Neural cell (in vitro differentiated cells): ENCODE measurements at regions not wholly inside any gene's neighbourhood (a gene's known extent, or its start where the extent isn't known, plus 50 kb on each side); places are given as distances from the start of the nearest gene placed in this dataset.

Experiments used
- H2AFZ ChIP-seq: fragments of 200-600, 300-800 bp; sonication (generic), shearing (Covaris generic); 2 replicates; pipeline ENCODE4 v1.6.0; 2014; ENCODE audit warnings: low read depth, mild to moderate bottlenecking, antibody characterized with exemption, low read length, moderate library complexity
- H3F3A ChIP-seq: fragments of 200-600 bp; shearing (Covaris generic); 2 replicates; pipeline ENCODE4 v1.6.1; 2016; ENCODE audit warnings: mild to moderate bottlenecking, moderate library complexity, mixed read lengths, antibody characterized with exemption, low read length; ENCODE audit not compliant: insufficient read depth, poor library complexity, severe bottlenecking
- H3K27ac ChIP-seq: fragments of 200-600, 300-800 bp; sonication (generic), shearing (Covaris generic); 2 replicates; pipeline ENCODE4 v1.5.1; 2014; ENCODE audit warnings: mild to moderate bottlenecking, low read length, moderate library complexity
- H3K27me3 ChIP-seq: fragments of 300-800, 200-600 bp; sonication (generic), shearing (Covaris generic); 2 replicates; pipeline ENCODE4 v1.6.0; 2014; ENCODE audit warnings: mild to moderate bottlenecking, low read depth, low read length, moderate library complexity; ENCODE audit not compliant: insufficient read depth
- H3K36me3 ChIP-seq: fragments of 300-800, 200-600 bp; sonication (generic), shearing (Covaris generic); 2 replicates; pipeline ENCODE4 v1.5.1; 2014; ENCODE audit warnings: mild to moderate bottlenecking, antibody characterized with exemption, low read length, moderate library complexity; ENCODE audit not compliant: insufficient read depth
- H3K4me2 ChIP-seq: fragments of 300-800, 200-600 bp; sonication (generic), shearing (Covaris generic); 2 replicates; pipeline ENCODE4 v1.6.0; 2014; ENCODE audit warnings: mild to moderate bottlenecking, low read length
- H3K4me3 ChIP-seq: fragments of 300-800, 200-600 bp; sonication (generic), shearing (Covaris generic); 2 replicates; pipeline ENCODE4 v1.5.1; 2014; ENCODE audit warnings: mild to moderate bottlenecking, low read length, moderate library complexity
- H3K79me2 ChIP-seq: fragments of 200-600 bp; shearing (Covaris generic); replicated peaks from 2 replicates; pipeline ENCODE4 v1.6.0; 2014; ENCODE audit warnings: mild to moderate bottlenecking, low read length, moderate library complexity; ENCODE audit not compliant: insufficient read depth
- H3K9ac ChIP-seq: fragments of 300-800, 200-600 bp; sonication (generic), shearing (Covaris generic); 2 replicates; pipeline ENCODE4 v1.6.1; 2016; ENCODE audit warnings: mild to moderate bottlenecking, low read length, mixed read lengths
- H3K9me2 ChIP-seq: fragments of 200-600 bp; shearing (Covaris generic); 2 replicates; pipeline ENCODE4 v1.6.1; 2016; ENCODE audit warnings: mild to moderate bottlenecking, low read length, mixed read lengths; ENCODE audit not compliant: insufficient read depth
- H3K9me3 ChIP-seq: fragments of 200-600, 300-800 bp; sonication (generic), shearing (Covaris generic); 2 replicates; pipeline ENCODE4 v1.6.1; 2016; ENCODE audit warnings: mild to moderate bottlenecking, mixed run types, low read length, moderate library complexity, mixed read lengths
- H4K20me1 ChIP-seq: fragments of 200-600 bp; shearing (Covaris generic); 2 replicates; pipeline ENCODE4 v1.6.1; 2016; ENCODE audit warnings: mild to moderate bottlenecking, mixed run types; ENCODE audit not compliant: insufficient read depth
- CTCF ChIP-seq: fragments of 450-650 bp; IDR thresholded peaks from 2 replicates; pipeline ENCODE4 v1.5.1; 2014; ENCODE audit warnings: antibody characterized with exemption, mild to moderate bottlenecking, moderate library complexity; ENCODE audit not compliant: poor library complexity, severe bottlenecking
- EP300 ChIP-seq: fragments of 450-650 bp; conservative IDR thresholded peaks from 2 replicates; pipeline ENCODE4 v1.6.1; 2014; ENCODE audit warnings: antibody characterized with exemption, mild to moderate bottlenecking, moderate library complexity; ENCODE audit not compliant: poor library complexity, severe bottlenecking
- EZH2 ChIP-seq: fragments of 200-600, 300-800 bp; shearing (Covaris generic), sonication (generic); IDR thresholded peaks from 2 replicates; pipeline ENCODE4 v1.6.1; 2014; ENCODE audit warnings: antibody characterized with exemption, low read length, borderline replicate concordance, mild to moderate bottlenecking; ENCODE audit not compliant: insufficient read depth, poor library complexity, severe bottlenecking
- MXI1 ChIP-seq: fragments of 450-650 bp; conservative IDR thresholded peaks from 2 replicates; pipeline ENCODE4 v1.6.1; 2014; ENCODE audit warnings: antibody characterized with exemption, mild to moderate bottlenecking; ENCODE audit not compliant: poor library complexity, severe bottlenecking
- POLR2AphosphoS5 ChIP-seq: IDR thresholded peaks from 2 replicates; pipeline ENCODE4 v1.6.1; 2012
- RAD21 ChIP-seq: fragments of 450-650 bp; conservative IDR thresholded peaks from 2 replicates; pipeline ENCODE4 v1.6.1; 2014; ENCODE audit warnings: antibody characterized with exemption, mild to moderate bottlenecking, moderate library complexity
- REST ChIP-seq: IDR thresholded peaks from 2 replicates; pipeline ENCODE4 v1.6.1; 2012; ENCODE audit warnings: borderline replicate concordance
- SMC3 ChIP-seq: fragments of 450-650 bp; conservative IDR thresholded peaks from 2 replicates; pipeline ENCODE4 v1.6.1; 2014; ENCODE audit warnings: antibody characterized with exemption, mild to moderate bottlenecking, moderate library complexity; ENCODE audit not compliant: poor library complexity
- TAF1 ChIP-seq: IDR thresholded peaks from 2 replicates; pipeline ENCODE4 v1.6.1; 2012; ENCODE audit warnings: low read depth

- Histone ChIP-seq H3K9ac (no peak overlapping the region), H3K9me2 (no peaks in the 10 kb centered on the region), H3K4me3 (no peak overlapping the region), H3F3A (no peaks in the 10 kb centered on the region), H3K9me3 (no peaks in the 10 kb centered on the region), H3K27ac (peak overlapping the region; percentile 77), H3K79me2 (no peaks in the 10 kb centered on the region), H3K36me3 (no peaks in the 10 kb centered on the region), H3K4me2 (no peak overlapping the region), H2AFZ (no peak overlapping the region), H4K20me1 (no peaks in the 10 kb centered on the region), H3K27me3 (no peaks in the 10 kb centered on the region)
- TF ChIP-seq REST, result no peak
- no peak for TF ChIP-seq SMC3
- TF ChIP-seq EZH2, result no peak
These were observed 249.5 kb downstream of the RPS24 start for GRCh38 chr10:78283069-78283682.

GRCh38 chr10:78284381-78284780 lies 250.7 kb downstream of the RPS24 start:
- no peak for TF ChIP-seq EP300
- TF ChIP-seq REST, result no peak
- no peak for TF ChIP-seq CTCF
- no peak for TF ChIP-seq RAD21
- no peak for TF ChIP-seq SMC3
- no peak for TF ChIP-seq MXI1
- TF ChIP-seq EZH2, result no peak
- TF ChIP-seq POLR2AphosphoS5, result no peak
- no peak for TF ChIP-seq TAF1
- Histone ChIP-seq H3K27me3 (no peaks in the 10 kb centered on the region), H3K27ac (peak overlapping the region; percentile 77), H4K20me1 (no peaks in the 10 kb centered on the region), H3K9ac (peak overlapping the region; percentile 46), H3K4me3 (no peak overlapping the region), H3K4me2 (no peak overlapping the region), H3F3A (no peaks in the 10 kb centered on the region), H2AFZ (peak overlapping the region; percentile 51), H3K9me3 (no peaks in the 10 kb centered on the region), H3K9me2 (no peaks in the 10 kb centered on the region), H3K79me2 (no peaks in the 10 kb centered on the region), H3K36me3 (no peaks in the 10 kb centered on the region)
